22Rv1 (cell line): ENCODE measurements at regions not wholly inside any gene's neighbourhood (a gene's known extent, or its start where the extent isn't known, plus 50 kb on each side); places are given as distances from the start of the nearest gene placed in this dataset.

Experiments used
- H3K27ac ChIP-seq: fragments of 450-650 bp; 2 replicates; pipeline ENCODE4 v1.5.1; 2017
- CTCF ChIP-seq: fragments of 450-650 bp; IDR thresholded peaks from 2 replicates; pipeline ENCODE4 v1.5.1; 2017; ENCODE audit warnings: mild to moderate bottlenecking
- ZFX ChIP-seq: fragments of 450-650 bp; IDR thresholded peaks from 2 replicates; pipeline ENCODE4 v1.6.1; 2017; ENCODE audit warnings: antibody characterized with exemption, borderline replicate concordance

- no peak overlapping the region for H3K27ac ChIP-seq
- TF ChIP-seq CTCF (no peak), ZFX (no peak)
Observed at GRCh38 chr6:33923857-33924514, 120.2 kb upstream of the MLN start.

- TF ChIP-seq CTCF (no peak), ZFX (no peak)
- no peak overlapping the region for H3K27ac ChIP-seq
Observed at GRCh38 chr6:33921745-33922144, 117.9 kb upstream of the MLN start.

GRCh38 chr6:33918175-33918695, 114.4 kb upstream of the MLN start:
- no peak overlapping the region for H3K27ac ChIP-seq
- TF ChIP-seq ZFX (no peak), CTCF (no peak)

GRCh38 chr6:33915134-33915533, 111.3 kb upstream of the MLN start:
- TF ChIP-seq ZFX, result no peak
- TF ChIP-seq CTCF, result no peak
- no peak overlapping the region for H3K27ac ChIP-seq

GRCh38 chr6:33914645-33915044, 110.8 kb upstream of the MLN start:
- H3K27ac ChIP-seq, result no peak overlapping the region
- TF ChIP-seq ZFX, result no peak

GRCh38 chr6:33912195-33912594, 108.4 kb upstream of the MLN start:
- no peak for TF ChIP-seq CTCF
- no peak for TF ChIP-seq ZFX
- no peak overlapping the region for H3K27ac ChIP-seq

GRCh38 chr6:33911488-33911887, 107.7 kb upstream of the MLN start:
- no peak overlapping the region for H3K27ac ChIP-seq
- TF ChIP-seq ZFX (no peak), CTCF (no peak)

GRCh38 chr6:33910594-33910993, 106.8 kb upstream of the MLN start:
- no peak overlapping the region for H3K27ac ChIP-seq
- TF ChIP-seq ZFX (no peak), CTCF (no peak)
